Breast epithelium (tissue), 4 donors: ENCODE measurements at regions not wholly inside any gene's neighbourhood (a gene's known extent, or its start where the extent isn't known, plus 50 kb on each side); places are given as distances from the start of the nearest gene placed in this dataset.

ENCODE experiments used
- DNase-seq, 2 donors: peaks; one replicate each; pipeline ENCODE4 v3.0.0-alpha.2; 2019; ENCODE audit warnings: low spot score in 2 of 2
- H3K27ac ChIP-seq, 2 donors: fragments of 200-600 bp; sonication (generic) in 1 of 2; one replicate each; pipeline ENCODE4 v1.5.1; 2016 to 2019; ENCODE audit warnings: mild to moderate bottlenecking in 1 of 2
- H3K27me3 ChIP-seq, 2 donors: fragments of 200-600 bp; sonication (generic) in 1 of 2; one replicate each; pipeline versions ENCODE4 v1.5.1 to v1.6.0; 2017 to 2019; ENCODE audit warnings: control low read depth in 1 of 2, mild to moderate bottlenecking in 1 of 2
- H3K36me3 ChIP-seq: fragments of 200-600 bp; one replicate; pipeline ENCODE4 v1.5.1; 2019
- H3K4me1 ChIP-seq, 2 donors: fragments of 200-600 bp; sonication (generic); one replicate each; pipeline ENCODE4 v1.5.1; 2016 to 2019; ENCODE audit warnings: control low read depth in 1 of 2
- H3K4me3 ChIP-seq, 3 donors: fragments of 200-600 bp; sonication (generic); 1 replicate in 2 of 3; 2 replicates in 1 of 3; pipeline ENCODE4 v1.5.1; 2016 to 2019; ENCODE audit warnings: mild to moderate bottlenecking in 3 of 3, moderate library complexity in 2 of 3
- H3K9me3 ChIP-seq, 2 donors: fragments of 200-600 bp; sonication (generic) in 1 of 2; one replicate each; pipeline ENCODE4 v1.5.1; 2016 to 2019; ENCODE audit warnings: control low read depth in 1 of 2
- POLR2A ChIP-seq: fragments of 450-650 bp; IDR thresholded peaks from one replicate; pipeline ENCODE4 v1.6.1; 2016; ENCODE audit warnings: antibody characterized with exemption, mild to moderate bottlenecking, moderate library complexity
- POLR2AphosphoS5 ChIP-seq, 3 donors: sonication (generic); formaldehyde crosslinking; IDR thresholded peaks; one replicate each; pipeline ENCODE4 v1.6.1; 2017; ENCODE audit warnings: antibody characterized with exemption in 3 of 3
- intact Hi-C: fragments of 100-400 bp; cut with DNase I; formaldehyde crosslinking; loops from one replicate; pipeline ENCODE4 v1.15.1; 2023; ENCODE audit warnings: low total_unique reads
- TF ChIP-seq, protein P1 (sequence below), 3 donors: fragments of 450-650 bp; IDR thresholded peaks; one replicate each; pipeline ENCODE4 v1.5.1; 2016 to 2017; ENCODE audit warnings: antibody characterized with exemption in 3 of 3, mild to moderate bottlenecking in 3 of 3, moderate library complexity in 3 of 3

DNA sequence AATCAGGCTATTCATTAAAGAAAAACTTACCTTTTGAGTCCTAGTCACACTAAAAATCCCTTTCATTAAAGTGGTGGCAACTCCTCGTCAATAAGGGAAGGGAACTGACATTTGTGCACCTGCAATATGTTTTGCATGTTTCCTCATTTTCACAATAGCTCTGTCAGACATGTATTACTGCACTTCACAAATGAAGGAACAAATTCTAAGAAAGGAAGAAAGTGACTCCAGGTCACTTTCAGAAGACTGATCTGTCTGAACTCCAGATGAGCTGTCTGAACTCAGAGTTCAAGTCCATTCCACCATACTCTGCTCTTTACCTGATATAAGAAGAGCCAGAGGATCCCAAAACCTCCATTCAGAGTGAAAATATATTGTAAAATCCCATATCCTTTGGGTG, 50.3 kb upstream of the GSAP start:
- Histone ChIP-seq H3K27ac (no peak overlapping the region), H3K4me1 (no peaks in the 10 kb centered on the region), H3K27me3 (no peaks in the 10 kb centered on the region), H3K9me3 (no peaks in the 10 kb centered on the region), H3K4me3 (no peak overlapping the region), H3K36me3 (no peaks in the 10 kb centered on the region)
- intact Hi-C loops = no loop called here
- TF ChIP-seq, protein P1, sequence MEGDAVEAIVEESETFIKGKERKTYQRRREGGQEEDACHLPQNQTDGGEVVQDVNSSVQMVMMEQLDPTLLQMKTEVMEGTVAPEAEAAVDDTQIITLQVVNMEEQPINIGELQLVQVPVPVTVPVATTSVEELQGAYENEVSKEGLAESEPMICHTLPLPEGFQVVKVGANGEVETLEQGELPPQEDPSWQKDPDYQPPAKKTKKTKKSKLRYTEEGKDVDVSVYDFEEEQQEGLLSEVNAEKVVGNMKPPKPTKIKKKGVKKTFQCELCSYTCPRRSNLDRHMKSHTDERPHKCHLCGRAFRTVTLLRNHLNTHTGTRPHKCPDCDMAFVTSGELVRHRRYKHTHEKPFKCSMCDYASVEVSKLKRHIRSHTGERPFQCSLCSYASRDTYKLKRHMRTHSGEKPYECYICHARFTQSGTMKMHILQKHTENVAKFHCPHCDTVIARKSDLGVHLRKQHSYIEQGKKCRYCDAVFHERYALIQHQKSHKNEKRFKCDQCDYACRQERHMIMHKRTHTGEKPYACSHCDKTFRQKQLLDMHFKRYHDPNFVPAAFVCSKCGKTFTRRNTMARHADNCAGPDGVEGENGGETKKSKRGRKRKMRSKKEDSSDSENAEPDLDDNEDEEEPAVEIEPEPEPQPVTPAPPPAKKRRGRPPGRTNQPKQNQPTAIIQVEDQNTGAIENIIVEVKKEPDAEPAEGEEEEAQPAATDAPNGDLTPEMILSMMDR (IDR thresholded peaks at IDR 0.05) = no peak
- TF ChIP-seq POLR2AphosphoS5 (IDR thresholded peaks at IDR 0.05) = no peak
- TF ChIP-seq POLR2A = no peak
- no peak for DNase-seq
